CD4-positive, alpha-beta T cell treated with Interleukin-2 at 100 ng/mL for 4 hours (primary cell): ENCODE measurements at regions not wholly inside any gene's neighbourhood (a gene's known extent, or its start where the extent isn't known, plus 50 kb on each side); places are given as distances from the start of the nearest gene placed in this dataset.

Experiments used
- DNase-seq: peaks from one replicate; pipeline ENCODE4 v3.0.0-alpha.2; 2020; ENCODE audit warnings: low spot score

DNA sequence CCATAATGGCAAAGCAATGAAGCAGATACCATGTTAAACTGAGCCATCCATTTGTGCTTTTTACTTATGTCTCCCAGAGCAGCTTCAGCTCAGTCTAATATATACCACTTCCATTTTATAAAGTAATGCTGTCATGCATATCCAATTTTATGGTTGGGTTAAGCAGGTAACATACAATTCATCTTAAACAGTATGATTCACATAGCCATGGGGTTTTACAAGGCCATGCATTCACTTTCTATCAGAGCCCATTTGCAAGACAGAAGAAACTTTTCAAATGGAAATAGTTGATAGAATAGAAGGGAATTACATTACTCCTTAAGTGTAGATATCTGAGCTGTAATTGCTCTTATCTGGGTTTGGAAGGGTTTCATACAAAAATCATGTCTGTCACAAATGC lies 580.5 kb upstream of the CXADR start:
- DNase-seq, result no peak

DNA sequence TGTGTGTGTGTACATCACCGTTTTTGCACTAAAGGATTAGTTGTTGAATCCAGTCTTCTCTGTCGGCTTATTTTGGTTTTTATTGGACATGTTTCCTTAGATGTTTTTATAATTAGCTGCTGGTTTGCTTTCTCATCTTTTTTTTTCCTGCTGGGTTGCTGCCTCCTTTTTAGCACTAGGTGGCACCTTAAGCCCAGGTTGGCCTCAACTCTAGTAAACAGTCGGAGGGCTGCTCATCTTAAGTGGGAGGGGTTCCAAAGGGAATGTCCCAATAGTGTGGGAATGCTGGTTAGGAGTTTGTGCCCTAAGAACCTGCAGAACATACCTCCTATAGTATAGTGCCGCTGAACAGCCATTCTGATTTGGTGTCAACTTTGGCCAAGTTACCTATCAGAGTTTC lies 570.1 kb upstream of the CXADR start:
- DNase-seq, result no peak

DNA sequence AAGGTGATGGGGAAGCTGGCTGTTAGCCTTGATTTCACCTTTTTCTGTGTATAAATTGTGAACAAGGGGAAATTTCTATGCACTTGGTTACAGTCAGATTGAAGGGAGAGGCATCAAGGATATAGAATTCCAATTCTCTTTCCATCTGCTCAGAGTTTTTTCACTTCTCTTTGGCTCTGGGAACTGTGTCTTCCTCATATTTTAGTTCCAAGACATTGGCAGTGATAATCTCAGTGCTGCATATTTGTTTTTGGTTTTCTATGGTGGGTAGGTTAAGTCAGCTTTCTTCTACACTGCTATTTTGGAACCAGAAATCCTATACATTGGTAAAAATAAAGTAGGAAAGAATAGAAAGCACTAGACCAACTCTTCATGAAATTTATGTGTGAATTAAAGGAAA lies 569.6 kb upstream of the CXADR start:
- no peak for DNase-seq

DNA sequence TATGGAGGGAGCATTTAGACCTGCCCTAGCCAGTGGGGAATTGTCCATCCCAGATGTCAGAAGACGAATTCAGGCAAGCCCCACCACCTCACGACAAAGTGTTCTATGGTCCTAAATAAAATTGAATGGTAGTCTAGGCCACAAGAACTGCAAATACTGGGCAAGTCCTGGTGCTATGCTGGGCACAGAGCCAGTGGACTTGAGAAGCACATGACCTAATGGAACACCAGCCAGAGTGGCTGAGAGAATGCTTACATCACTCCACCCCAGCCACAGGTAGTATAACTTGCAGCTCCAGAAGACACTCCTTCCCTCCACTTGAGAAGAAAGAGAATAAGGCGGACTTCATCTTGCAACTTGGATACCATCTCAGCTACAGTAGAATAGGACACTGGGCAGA lies 567.3 kb upstream of the CXADR start:
- DNase-seq, result no peak

DNA sequence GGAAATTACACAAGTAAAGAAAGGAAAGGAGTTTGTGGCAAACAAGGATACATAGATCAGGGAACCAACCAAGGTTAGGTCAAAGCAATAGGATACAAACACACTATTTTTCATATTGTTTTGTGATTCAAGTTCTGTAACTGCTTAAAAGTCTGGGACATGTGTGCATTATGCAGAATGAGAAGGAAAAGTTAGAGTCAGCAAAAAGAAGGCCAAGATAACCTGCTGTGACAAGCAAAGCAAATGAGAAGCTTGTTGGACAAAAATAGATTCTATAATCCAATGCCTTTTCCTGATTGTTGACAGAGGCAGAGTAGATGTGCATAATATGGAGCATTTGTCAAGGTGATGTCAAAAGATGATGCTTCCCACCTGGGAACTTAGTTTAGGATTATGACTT lies 556.0 kb upstream of the CXADR start:
- DNase-seq, result no peak

DNA sequence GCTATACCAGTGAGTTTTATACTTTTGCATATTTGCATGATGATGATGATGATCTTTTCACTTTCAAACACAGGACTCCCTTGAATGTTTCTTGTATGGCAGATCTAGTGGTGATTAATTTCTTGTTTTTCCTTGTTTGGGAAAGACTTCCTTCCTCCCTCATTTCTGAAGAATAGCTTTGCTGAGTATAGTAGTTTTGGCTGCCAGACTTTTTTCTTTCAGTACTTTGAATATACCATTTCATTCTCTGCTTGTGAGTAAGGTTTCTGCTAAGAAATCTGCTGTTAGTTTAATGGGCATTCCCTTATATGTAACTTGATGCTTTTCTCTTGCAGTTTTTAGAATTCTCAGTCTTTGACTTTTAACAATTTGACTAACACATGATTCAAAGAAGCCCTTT lies 547.4 kb upstream of the CXADR start:
- DNase-seq, result no peak

DNA sequence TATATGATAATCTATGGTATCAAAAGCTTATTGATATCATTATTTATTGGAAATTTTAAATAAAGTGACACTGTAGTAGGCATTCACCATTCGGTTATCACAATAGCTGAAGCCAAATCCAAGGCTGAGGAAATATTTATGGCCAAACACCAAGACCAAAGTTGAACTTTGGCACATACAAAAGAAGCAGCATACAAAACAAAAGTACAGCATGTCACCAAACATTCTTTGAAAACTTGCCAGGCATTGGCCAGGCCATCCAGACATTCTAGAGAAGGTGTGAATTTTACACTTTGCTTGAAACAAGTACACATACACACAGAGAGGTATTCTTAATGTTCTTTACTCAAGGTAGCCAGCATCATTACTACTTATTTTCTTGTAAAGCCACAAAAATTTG lies 544.4 kb upstream of the CXADR start:
- DNase-seq, result no peak

DNA sequence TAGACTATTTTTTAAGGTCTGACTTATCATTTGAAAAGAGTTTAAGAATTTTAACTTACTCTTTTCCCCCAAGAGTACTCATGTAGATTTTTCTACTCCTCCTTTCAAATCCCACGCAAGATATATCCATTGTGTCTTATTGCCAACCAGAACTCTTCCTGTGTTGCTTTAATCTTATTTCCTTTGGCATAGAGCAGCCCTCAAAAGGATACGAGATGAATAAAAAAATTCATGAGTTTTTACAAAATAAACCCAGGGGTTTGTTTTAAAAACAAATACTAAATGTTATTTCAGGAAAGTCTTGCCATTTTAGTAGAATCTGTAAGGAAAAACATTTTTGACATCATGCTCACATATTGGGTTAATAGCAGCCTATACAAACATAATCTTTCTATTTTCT lies 543.2 kb upstream of the CXADR start:
- no peak for DNase-seq

DNA sequence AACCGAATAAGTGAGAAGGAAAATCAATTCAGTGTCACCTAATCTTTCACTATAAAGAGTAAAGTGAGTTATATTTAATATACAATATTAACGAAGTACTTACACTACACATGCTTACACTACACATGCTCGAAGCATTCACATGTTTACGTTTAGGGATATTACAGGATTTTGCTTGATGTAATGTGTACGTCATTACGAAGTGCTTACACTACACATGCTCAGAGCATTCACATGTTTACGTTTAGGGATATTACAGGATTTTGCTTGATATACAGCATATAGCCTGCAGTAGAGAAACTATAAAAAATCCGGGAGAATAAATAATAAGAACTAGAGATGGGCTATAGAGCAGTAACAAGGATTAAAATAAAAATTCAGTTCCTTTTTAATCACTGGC lies 538.8 kb upstream of the CXADR start:
- no peak for DNase-seq

DNA sequence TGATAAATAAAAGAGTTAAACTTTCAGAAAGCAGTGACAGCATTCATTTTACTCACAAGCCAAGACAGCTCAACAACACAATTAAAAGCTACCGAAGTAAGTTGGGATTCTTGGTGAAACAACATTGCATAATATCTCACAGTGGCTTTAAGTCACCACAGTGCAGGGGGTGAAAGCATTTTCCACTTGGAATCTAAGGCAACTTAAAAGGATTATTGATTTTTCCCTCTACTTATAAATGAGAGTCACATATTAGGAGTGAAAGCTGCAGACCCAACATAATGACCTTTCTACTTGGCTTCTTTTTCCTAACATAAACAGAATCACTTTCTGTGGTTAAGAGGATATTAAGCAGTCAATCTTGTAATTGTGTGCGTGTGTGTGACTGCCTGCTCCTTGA lies 536.6 kb upstream of the CXADR start:
- DNase-seq, result no peak

DNA sequence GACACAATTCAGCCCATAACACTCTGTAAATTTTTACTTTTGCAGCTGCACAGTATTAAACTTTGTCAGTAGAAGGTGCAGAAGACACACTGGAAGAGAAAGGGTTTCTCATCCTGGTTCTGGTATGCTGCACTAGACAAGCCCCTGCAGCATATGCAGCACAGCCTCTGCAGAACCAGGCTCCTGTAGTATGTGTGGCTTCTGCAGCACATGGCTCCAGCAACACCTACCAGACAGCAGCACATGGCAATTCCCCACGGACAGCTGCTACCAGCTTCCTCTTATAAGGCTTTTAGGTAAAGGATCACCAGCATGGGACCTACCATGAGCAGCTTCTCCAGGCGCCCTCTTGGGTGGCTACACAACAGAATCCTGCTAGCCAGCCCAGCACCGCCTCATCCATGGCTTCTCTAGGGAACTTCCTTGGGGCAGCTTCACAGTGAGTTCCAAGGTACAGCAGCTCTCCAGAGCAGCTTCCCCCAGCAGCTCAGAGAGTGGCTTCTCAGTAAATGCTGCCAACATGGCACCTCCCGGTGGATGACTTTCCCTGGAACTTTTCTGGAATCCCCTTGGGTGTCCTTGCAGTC lies 534.4 kb upstream of the CXADR start:
- no peak for DNase-seq

DNA sequence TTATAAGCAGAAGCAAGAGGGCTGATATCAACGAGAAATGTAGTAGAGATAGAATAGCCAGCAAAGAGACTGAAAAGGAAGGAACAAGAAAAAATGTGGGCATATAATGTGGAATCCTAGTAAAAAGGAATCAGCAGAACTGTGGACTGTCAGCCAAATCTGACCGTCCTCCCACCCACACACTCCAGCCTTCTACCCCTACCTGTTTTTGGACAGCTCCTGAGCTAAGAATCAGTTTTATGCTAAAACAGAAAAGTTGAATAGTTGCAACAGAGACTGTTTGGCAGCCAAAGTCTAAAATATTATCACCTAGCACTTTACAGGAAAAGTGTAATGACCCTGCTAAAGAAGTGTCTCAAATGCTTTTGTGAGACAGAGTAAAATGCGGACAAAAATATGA lies 533.3 kb upstream of the CXADR start:
- no peak for DNase-seq

DNA sequence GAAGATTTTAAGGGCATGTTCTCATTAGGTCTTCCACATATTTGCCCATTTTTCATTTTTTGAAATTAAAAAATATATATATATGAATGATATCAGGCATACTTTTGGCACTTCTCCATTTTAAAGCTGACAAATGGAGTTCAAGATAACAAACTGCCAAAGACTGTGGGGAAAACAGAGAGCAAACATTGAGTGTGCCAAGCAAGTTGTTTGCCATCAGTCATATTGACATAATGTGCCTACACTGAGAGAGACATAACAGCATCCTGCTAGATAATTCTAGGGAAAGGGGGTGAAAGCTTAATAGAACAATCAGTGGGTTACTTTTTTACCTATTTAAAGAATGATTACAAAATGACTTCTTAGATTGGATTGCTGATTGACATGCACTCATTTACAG lies 529.4 kb upstream of the CXADR start:
- DNase-seq, result no peak

DNA sequence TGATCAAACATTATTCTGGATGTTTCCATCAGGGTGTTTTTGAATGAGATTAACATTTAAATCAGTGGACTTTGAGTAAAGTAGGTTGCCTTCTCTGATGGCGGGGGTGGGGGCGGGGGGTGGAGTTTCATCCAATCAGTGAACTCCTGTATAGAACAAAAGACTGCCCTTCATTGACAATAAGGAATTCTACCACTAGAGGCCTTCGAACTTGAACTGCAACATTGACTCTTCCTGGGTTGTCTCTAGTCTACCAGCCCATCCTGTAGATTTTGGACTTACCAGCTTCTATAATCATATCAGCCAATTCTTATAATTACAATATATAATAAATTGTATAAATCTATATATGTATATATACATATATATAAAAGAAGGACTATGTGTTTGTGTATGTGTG lies 520.4 kb upstream of the CXADR start:
- no peak for DNase-seq

DNA sequence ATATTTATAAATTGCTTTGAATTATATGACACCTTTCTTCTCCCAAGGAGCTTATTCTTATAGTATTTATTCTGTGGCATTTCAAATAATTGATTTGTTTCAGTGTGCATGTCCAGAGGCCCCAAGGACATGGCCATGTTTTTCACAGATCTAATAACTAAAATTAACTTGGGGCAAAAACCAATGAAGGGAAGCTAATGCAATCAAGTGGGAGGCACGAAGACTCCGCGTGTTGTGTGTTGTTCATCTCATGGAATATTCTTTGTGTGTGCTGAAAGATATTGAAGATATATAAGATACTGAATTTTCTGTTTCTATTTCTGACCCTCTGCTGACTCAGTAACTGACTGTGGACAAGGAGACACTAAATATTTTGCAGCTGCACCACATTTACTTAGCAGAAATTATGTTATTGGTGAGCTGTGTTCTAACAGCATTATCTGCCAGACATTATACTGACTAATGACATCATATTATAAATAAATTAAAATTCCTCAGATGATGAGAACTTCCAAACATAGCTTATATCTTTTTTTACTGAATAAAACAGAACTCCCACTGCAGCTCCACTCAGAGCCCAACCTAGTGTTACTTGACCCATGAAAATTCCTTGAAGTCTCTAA lies 519.3 kb upstream of the CXADR start:
- no peak for DNase-seq

DNA sequence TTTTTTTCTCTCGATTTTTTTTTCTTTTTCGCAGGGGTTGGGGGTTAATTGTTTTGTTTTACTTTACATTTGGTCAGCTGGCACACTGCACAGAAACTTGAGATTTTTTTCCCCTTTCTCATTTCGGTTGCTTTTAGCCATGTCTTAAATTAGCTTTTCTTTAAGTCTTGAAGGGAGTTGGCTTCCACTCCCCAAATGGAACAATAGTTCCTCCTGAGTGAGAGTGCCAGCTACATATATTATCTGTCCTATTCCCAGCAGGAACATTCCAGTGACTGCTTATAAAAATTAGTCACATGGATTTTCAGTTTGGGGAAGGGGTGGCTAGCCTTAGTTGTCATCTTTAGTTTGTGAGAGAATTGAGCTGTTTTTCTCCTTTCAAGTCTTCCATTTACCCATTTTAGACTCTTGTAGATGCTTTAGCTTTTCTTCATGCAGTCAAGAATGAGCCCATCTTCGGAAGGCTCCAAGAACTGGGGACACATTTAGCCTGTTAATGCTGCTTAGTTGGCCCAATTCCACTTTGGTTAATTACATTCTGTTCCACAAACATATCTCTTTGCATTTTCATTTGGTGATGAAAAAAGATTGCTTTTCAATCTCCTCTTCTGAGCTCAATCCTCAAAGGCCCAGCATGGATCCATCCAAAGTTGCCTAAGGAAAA lies 510.1 kb upstream of the CXADR start:
- no peak for DNase-seq

DNA sequence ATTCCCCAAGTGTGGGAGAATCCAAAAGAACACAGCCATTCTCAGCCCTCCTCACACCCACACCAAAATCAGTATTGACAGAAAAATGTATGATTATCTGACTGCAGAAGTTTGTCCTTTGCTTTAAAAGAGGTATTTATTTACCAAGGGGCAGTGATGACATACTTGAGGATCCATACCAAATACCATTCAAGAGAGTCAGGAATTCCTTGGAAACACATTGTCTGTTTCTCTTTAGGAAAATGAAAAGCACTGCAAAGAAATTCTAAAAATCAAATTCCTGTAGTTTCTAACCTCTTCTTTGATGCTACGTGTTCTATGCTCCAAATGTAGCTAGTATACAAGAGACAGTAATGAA lies 509.6 kb upstream of the CXADR start:
- no peak for DNase-seq

DNA sequence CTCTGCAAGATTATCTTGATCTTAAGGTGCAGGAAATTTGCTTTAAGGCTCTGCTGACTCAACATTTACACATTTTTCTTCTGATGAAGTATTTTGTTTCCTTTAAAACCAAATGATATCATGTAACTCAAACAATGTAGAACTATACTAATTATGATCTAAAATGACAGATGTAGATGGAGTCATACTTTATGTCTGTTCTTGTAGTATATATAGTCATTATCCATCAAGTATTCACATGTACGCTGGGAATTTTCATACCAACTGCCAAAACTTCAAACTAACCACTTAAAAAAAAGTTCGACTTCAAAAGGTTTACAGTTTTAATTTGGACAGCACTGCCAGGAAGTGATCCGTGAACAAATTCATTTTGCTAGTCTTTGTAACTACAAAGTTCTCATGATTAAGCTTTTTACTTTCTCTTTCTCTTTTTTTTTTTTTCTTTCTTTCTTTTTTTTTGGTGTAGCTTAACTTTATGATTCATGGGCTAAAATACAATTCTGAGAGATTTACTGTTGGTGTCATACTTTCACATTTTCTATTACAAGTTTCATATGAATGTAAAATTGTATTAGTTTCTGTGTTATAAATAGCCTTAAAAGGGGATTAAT lies 509.0 kb upstream of the CXADR start:
- DNase-seq, result no peak

DNA sequence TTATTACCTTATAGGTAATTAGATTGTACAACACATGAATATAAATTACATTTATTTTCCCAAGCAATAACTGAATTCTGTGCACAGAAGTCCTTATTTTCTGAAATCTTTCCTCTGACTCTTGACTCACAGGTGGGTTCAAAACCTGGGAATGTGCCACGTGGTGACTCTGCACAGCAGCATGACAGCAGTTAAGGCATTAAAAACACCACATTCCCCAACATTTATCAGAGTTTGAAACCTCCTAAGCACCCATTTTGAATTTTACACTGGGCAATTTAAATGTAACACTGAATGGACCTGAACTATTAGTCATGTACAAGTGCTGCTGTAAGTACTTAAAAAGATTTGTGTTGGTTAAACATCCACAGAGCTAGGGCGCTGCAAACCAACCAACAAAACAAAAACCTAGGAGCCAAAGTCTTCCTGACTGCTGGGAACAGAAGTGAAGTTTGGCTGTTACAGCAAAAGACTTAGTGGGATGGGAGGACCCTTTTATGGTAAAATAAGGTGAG lies 480.6 kb upstream of the CXADR start:
- no peak for DNase-seq

DNA sequence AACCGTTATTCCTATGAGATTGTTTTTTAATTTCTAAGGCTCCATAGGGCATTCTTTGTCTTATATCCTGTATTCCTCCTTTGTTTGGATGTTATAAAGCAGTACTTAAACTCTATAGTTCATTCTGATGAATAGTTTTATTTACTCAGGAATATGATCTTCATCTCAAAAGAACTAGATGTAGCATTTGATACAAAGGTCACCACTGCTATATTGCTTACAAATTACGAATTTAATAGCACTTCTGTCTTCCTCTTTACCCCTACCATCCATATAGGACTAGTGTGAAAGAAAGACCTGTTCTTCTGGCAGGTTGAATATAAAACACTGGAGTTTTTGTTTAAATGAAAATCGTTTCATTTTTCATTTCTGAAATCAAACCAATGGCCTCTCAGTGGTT lies 468.1 kb upstream of the CXADR start:
- DNase-seq, result no peak

DNA sequence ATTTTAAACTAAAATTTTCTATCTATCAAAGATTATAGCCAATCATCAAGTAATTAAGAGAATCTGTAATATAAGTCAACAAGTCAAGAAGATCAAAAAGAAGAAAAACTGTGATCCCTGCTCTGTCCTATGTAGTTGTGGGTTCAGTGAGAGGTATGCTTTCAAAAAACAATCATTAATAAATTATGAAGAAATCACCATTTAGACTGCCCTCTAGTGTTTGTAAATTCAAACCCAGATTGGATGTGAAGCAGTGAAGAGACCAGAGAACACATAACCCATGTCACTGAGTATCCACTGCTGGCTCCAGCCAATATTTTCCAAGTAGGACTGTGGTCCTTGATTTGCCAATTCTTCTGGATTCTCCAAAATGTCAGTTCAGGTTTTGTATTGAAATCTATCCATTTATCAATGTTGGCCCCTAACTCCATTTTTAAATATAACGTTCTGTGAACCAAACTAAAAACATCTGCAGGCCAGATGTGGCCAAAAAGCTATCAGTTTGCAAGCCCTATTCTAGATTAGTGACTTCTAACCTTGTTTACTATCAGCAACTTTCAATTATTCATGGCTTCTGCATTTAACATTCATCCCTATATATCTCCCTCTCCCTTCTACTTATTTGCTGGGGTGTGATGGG lies 467.5 kb upstream of the CXADR start:
- DNase-seq, result no peak

DNA sequence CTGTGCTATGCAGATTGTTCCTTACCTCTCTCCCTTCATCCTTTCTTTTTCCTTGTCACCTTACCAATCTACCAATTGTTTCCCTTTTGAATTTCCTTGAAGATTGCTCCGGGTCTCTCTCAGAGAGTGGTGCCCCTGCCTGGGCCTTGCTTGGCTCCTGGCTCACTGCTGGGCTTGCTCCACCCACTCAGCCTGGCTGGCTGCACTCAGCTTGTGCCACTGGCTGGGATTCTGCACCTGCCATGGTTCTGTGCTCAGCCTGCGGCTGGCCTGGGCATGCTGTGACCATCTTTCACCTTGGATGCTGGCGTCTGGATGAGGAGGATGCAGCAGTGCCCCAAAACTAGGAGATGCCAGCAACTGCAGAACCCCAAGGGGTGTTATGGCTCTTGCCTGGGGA lies 463.9 kb upstream of the CXADR start:
- no peak for DNase-seq

DNA sequence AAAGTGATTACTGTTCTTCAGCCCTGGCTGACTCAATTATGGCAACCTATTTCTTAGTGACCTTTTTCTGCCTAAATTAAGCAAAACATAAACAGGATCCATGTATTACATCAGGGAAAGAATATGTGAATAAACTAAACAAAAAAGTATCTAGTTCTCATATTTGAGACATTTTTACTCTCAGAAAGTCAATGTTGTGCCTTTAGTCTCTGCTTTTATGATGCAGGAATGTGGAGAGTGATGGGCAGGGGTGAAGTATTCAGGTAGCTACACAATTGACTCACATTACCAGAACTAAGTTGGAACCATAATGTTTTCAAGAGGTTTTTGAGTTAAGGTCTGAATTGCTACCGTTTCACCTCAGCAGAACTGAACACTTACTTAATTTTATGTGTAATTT lies 462.7 kb upstream of the CXADR start:
- no peak for DNase-seq
